Left lung (tissue), 4 donors: ENCODE measurements at regions not wholly inside any gene's neighbourhood (a gene's known extent, or its start where the extent isn't known, plus 50 kb on each side); places are given as distances from the start of the nearest gene placed in this dataset.

ENCODE experiments used
- ATAC-seq: fragments of 200-7000 bp; cut with Tn5 transposase; one replicate; pipeline ENCODE4 v1.9.1; 2020; ENCODE audit warnings: moderate library complexity
- DNase-seq, 4 donors: peaks; one replicate each; pipeline ENCODE4 v3.0.0-alpha.2; 2013 to 2020
- H3K27ac ChIP-seq, 2 donors: fragments of 200-600 bp; sonication (generic) in 1 of 2; one replicate each; pipeline versions ENCODE4 v1.5.0 to v1.8.0; 2020 to 2021
- H3K27me3 ChIP-seq, 2 donors: fragments of 200-600 bp; sonication (generic) in 1 of 2; one replicate each; pipeline versions ENCODE4 v1.5.0 to v1.8.0; 2020 to 2021
- H3K36me3 ChIP-seq, 2 donors: fragments of 200-600 bp; sonication (generic) in 1 of 2; one replicate each; pipeline versions ENCODE4 v1.5.0 to v1.8.0; 2020 to 2021
- H3K4me1 ChIP-seq, 2 donors: fragments of 200-600 bp; one replicate each; pipeline ENCODE4 v1.8.0; 2021
- H3K4me3 ChIP-seq, 2 donors: fragments of 200-600 bp; sonication (generic) in 1 of 2; one replicate each; pipeline versions ENCODE4 v1.5.0 to v1.8.0; 2020 to 2021; ENCODE audit warnings: mild to moderate bottlenecking in 1 of 2
- H3K9me3 ChIP-seq, 2 donors: fragments of 200-600 bp; sonication (generic) in 1 of 2; one replicate each; pipeline versions ENCODE4 v1.5.0 to v1.8.0; 2020 to 2021
- intact Hi-C, 2 donors: fragments of 100-400 bp; cut with DNase I; formaldehyde crosslinking; loops; one replicate each; pipeline versions ENCODE4 v1.11.2 to v1.14.2; 2022
- TF ChIP-seq, protein P1 (sequence below), 2 donors: fragments of 200-600 bp; sonication (generic) in 1 of 2; IDR thresholded peaks; one replicate each; pipeline versions ENCODE4 v1.5.0 to v1.8.0; 2021; ENCODE audit warnings: antibody characterized with exemption in 2 of 2
- donor health status: DM: no; HTN: yes; CAD: no.
- donor health status: DM: no; HTN: no; CAD: no.

DNA sequence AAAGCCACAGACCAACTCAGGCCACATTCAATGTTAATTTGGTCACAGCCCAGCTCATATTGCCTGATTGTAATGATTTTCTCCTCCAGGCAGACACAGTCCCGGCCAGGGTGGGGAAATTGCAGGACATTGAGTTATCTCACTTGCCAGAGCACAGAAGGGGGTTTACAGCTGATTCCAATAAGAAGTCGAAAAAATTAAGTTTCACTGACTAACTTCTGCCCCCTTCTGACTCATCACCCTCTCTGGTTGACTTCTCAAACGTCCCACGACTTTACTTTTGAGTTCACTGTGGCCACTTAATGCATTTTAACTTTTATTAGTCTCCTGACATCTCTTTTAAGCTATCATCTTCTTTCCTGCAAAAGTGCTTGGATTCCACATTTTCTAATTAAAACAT lies 321.4 kb upstream of the WWC1 start:
- ATAC-seq (no peak), DNase-seq (no peak)
- Histone ChIP-seq H3K36me3 (no peaks in the 10 kb centered on the region), H3K4me3 (no peak overlapping the region), H3K27ac (no peak overlapping the region), H3K4me1 (no peaks in the 10 kb centered on the region), H3K27me3 (no peaks in the 10 kb centered on the region), H3K9me3 (no peaks in the 10 kb centered on the region)
- TF ChIP-seq, protein P1, sequence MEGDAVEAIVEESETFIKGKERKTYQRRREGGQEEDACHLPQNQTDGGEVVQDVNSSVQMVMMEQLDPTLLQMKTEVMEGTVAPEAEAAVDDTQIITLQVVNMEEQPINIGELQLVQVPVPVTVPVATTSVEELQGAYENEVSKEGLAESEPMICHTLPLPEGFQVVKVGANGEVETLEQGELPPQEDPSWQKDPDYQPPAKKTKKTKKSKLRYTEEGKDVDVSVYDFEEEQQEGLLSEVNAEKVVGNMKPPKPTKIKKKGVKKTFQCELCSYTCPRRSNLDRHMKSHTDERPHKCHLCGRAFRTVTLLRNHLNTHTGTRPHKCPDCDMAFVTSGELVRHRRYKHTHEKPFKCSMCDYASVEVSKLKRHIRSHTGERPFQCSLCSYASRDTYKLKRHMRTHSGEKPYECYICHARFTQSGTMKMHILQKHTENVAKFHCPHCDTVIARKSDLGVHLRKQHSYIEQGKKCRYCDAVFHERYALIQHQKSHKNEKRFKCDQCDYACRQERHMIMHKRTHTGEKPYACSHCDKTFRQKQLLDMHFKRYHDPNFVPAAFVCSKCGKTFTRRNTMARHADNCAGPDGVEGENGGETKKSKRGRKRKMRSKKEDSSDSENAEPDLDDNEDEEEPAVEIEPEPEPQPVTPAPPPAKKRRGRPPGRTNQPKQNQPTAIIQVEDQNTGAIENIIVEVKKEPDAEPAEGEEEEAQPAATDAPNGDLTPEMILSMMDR (IDR thresholded peaks at IDR 0.05), result no peak
- intact Hi-C loops, result no loop called here

DNA sequence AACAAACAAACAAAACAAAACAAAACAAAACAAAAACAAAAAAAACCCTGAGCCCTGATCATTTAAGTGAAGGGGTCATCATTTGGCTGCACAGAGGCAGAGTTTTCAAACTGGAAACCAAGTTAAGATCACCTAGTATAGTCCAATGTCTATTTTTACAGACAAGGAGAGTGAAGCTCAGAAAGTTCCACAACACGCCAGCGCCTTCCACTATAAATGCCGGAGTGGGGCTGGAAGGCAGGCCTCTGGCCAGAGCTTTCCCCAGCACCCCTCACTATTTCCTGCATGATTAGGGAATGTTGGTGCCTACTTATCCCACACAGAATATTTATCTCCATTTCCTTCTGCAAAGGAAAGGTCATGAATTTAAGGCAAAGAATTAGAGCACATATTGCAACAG lies 319.7 kb upstream of the WWC1 start:
- H3K27me3 ChIP-seq, result no peaks in the 10 kb centered on the region
- TF ChIP-seq, protein P1 (IDR thresholded peaks at IDR 0.05), result no peak
- intact Hi-C loops, result no loop called here
- no peaks in the 10 kb centered on the region for H3K36me3 ChIP-seq
- H3K27ac ChIP-seq, result no peak overlapping the region
- DNase-seq, result no peak
- H3K4me3 ChIP-seq, result no peak overlapping the region
- H3K4me1 ChIP-seq, result no peaks in the 10 kb centered on the region
- H3K9me3 ChIP-seq, result no peaks in the 10 kb centered on the region
- ATAC-seq, result no peak

DNA sequence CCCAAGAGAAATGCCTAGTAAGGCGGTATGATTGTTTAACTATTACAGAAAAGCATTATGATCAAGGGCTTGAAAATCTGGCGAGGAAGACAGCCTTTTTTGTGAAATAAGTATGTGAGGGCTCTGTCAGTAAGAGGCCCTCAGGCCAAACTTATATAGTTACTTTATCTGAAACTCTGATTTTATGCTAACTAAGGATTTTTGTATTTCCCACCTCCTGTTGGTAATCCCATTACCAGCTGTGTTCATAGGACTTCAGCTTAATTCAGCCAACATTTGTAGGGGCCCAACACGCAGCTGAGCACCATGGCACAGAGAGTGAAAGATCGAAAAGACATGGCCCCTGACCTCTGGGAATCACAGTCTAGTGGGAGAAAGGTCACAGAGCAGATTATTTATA lies 318.3 kb upstream of the WWC1 start:
- TF ChIP-seq, protein P1 (IDR thresholded peaks at IDR 0.05), result no peak
- ATAC-seq, result no peak
- Histone ChIP-seq H3K27ac (no peak overlapping the region), H3K4me3 (no peak overlapping the region), H3K36me3 (no peaks in the 10 kb centered on the region), H3K9me3 (no peaks in the 10 kb centered on the region), H3K4me1 (no peaks in the 10 kb centered on the region), H3K27me3 (no peaks in the 10 kb centered on the region)
- DNase-seq, result peak in 1 of 4 donors; percentile 9
- intact Hi-C loops, result no loop called here

DNA sequence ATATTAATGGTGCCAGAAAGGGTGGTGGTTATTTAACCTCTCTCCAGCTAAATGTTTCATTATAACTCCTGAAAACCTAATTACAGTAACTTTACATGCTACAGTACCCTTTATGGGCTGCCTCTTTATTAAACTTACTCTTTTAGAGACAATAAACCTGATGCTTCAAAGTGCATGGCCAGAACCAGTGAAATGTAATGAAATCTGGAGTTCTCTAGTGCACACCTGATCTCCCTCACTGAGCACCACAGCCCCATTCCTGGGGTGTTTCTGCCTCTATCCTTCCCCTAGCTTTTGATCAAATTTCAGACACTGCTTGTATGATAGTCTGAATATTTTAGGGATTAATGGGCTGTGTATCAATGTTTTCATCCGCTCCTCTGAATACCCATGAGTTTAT lies 306.5 kb upstream of the WWC1 start:
- Histone ChIP-seq H3K36me3 (no peaks in the 10 kb centered on the region), H3K4me3 (no peak overlapping the region), H3K27me3 (peaks cover 0 to 5% of the 10 kb centered on the region in 2 donors), H3K27ac (no peak overlapping the region), H3K9me3 (no peaks in the 10 kb centered on the region), H3K4me1 (no peaks in the 10 kb centered on the region)
- DNase-seq (no peak), ATAC-seq (no peak)
- TF ChIP-seq, protein P1 (IDR thresholded peaks at IDR 0.05), result no peak
- intact Hi-C loops, result no loop called here

DNA sequence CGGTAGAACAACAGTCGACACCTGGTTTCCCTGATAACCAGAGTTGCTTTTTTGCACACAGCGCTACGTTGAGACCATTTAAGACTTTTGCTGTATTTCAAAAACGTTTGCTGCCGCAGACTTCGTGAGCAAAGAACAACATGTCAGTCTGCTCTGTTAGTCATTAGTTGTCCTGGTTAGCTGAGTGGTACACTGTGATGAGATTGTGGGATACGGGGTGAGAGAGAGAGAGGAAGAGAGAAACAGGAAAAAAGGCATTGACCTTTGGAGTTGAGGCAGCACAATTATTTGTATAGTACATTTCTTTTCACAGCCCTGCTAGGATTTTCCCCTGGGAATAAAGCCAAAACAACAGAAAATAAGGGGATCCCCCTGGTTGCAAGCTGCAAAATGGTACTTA lies 306.1 kb upstream of the WWC1 start:
- H3K27me3 ChIP-seq, result peaks cover 0 to 5% of the 10 kb centered on the region in 2 donors
- H3K4me3 ChIP-seq, result no peak overlapping the region
- no peaks in the 10 kb centered on the region for H3K9me3 ChIP-seq
- no peaks in the 10 kb centered on the region for H3K36me3 ChIP-seq
- DNase-seq, result no peak
- no peak for ATAC-seq
- intact Hi-C loops, result no loop called here
- H3K4me1 ChIP-seq, result no peaks in the 10 kb centered on the region
- TF ChIP-seq, protein P1 (IDR thresholded peaks at IDR 0.05), result no peak
- H3K27ac ChIP-seq, result no peak overlapping the region
